ENCODE measurements at regions not wholly inside any gene's neighbourhood (a gene's known extent, or its start where the extent isn't known, plus 50 kb on each side); places are given as distances from the start of the nearest gene placed in this dataset.

DNA sequence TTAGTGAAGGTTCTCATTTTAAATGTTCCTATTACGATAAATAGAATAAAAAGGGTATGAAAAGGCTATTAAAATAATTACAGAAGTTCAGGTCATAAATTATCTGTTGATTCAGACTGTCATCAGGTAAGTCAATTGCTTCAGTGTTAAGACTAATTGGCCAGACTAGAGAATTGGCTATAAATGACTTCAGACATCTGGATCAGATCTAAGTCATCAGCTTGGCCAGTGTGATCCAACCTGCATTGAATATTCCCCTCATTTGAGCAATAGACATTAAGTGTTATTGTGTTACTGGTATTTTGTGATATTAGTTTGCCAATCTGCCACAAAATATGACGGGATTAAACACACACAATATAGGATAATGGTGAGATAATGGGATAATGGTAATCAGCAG, 377.6 kb upstream of the CITED2 start:
- no peak overlapping the region for H3K27ac ChIP-seq
- TF ChIP-seq, protein P1, sequence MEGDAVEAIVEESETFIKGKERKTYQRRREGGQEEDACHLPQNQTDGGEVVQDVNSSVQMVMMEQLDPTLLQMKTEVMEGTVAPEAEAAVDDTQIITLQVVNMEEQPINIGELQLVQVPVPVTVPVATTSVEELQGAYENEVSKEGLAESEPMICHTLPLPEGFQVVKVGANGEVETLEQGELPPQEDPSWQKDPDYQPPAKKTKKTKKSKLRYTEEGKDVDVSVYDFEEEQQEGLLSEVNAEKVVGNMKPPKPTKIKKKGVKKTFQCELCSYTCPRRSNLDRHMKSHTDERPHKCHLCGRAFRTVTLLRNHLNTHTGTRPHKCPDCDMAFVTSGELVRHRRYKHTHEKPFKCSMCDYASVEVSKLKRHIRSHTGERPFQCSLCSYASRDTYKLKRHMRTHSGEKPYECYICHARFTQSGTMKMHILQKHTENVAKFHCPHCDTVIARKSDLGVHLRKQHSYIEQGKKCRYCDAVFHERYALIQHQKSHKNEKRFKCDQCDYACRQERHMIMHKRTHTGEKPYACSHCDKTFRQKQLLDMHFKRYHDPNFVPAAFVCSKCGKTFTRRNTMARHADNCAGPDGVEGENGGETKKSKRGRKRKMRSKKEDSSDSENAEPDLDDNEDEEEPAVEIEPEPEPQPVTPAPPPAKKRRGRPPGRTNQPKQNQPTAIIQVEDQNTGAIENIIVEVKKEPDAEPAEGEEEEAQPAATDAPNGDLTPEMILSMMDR (IDR thresholded peaks at IDR 0.05), result no peak
- TF ChIP-seq ZFX (IDR thresholded peaks at IDR 0.05; ENCODE audit: borderline replicate concordance), result no peak

GRCh38 chr6:139751179-139751578, 376.7 kb upstream of the CITED2 start:
- H3K27ac ChIP-seq, result no peak overlapping the region
- TF ChIP-seq, protein P1 (IDR thresholded peaks at IDR 0.05), result no peak
- no peak for TF ChIP-seq ZFX (IDR thresholded peaks at IDR 0.05; ENCODE audit: borderline replicate concordance)

DNA sequence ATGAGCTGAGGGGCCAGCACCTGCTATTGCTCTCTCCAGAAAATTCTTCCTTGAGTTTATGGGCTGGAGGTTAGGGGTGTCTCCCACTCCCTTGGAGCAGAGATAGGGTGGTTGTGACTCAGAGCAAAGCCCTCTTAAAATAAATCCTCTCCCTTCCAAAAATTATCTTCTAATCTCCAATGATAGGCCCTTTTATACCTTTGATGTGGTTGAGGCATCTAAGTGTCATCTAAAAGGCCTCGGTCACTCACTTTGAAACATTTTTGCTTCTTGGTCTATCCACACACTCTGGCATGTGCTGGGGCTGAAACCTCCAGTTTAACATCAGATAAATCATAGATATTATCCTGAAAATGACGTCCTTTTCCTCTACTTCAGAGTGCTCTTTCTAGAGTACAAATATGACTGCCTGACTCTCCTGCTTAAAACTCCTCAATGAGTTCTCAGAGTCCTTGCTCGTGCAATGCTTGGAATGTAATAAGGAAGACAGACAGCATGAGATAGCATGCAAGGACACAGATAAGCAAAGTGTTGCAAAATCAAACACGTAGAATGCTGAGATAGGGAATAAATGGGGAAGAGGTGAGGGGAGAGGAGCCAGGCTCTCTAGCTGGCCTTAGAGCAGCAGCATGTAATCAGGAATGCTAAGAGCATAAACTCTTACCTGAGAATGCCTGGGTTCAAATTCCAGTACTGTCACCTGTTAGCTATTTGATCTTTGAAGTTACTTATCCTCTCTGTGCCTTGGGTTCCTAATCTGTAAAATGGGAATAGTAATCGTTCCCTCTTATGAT, 374.1 kb upstream of the CITED2 start:
- TF ChIP-seq ZFX (IDR thresholded peaks at IDR 0.05; ENCODE audit: borderline replicate concordance), result no peak
- TF ChIP-seq, protein P1 (IDR thresholded peaks at IDR 0.05), result no peak
- no peak overlapping the region for H3K27ac ChIP-seq

- no peak overlapping the region for H3K27ac ChIP-seq
- TF ChIP-seq, protein P1 (IDR thresholded peaks at IDR 0.05), result no peak
- no peak for TF ChIP-seq ZFX (IDR thresholded peaks at IDR 0.05; ENCODE audit: borderline replicate concordance)
Observed at GRCh38 chr6:139747154-139747553, 372.7 kb upstream of the CITED2 start.

- no peak overlapping the region for H3K27ac ChIP-seq
- no peak for TF ChIP-seq ZFX (IDR thresholded peaks at IDR 0.05; ENCODE audit: borderline replicate concordance)
- TF ChIP-seq, protein P1 (IDR thresholded peaks at IDR 0.05), result no peak
Observed at GRCh38 chr6:139744891-139745290, 370.4 kb upstream of the CITED2 start.

- TF ChIP-seq, protein P1 (IDR thresholded peaks at IDR 0.05), result no peak
- TF ChIP-seq ZFX (IDR thresholded peaks at IDR 0.05; ENCODE audit: borderline replicate concordance), result no peak
- H3K27ac ChIP-seq, result no peak overlapping the region
Observed at GRCh38 chr6:139743664-139744437, 369.4 kb upstream of the CITED2 start.

- TF ChIP-seq ZFX (IDR thresholded peaks at IDR 0.05; ENCODE audit: borderline replicate concordance), result no peak
- TF ChIP-seq, protein P1 (IDR thresholded peaks at IDR 0.05), result no peak
- no peak overlapping the region for H3K27ac ChIP-seq
Observed at GRCh38 chr6:139742671-139743070, 368.2 kb upstream of the CITED2 start.
